GM12878 (cell line): ENCODE measurements at regions not wholly inside any gene's neighbourhood (a gene's known extent, or its start where the extent isn't known, plus 50 kb on each side); places are given as distances from the start of the nearest gene placed in this dataset.

Experiments
- ATAC-seq: fragments of 200-7000 bp; cut with Tn5 transposase; 3 replicates; pipeline ENCODE4 v1.9.1; 2020; ENCODE audit warnings: mild to moderate bottlenecking, moderate library complexity
- BruUV-seq: library from RNA; stranded (reverse); fragments of 400-500 nt; replicated peaks from 2 replicates; lab custom pipeline; 2021; lab: Mats Ljungman, UMichigan
- CTCF ChIA-PET: fragments of 300-600 bp; sonication (Branson Sonifier 250); formaldehyde crosslinking; extraction: SDS; loops from one replicate; lab custom pipeline; 2021; ENCODE audit warnings: inconsistent platforms; lab: Yijun Ruan, JAX
- POLR2A ChIA-PET: fragments of 350-600 bp; formaldehyde crosslinking; extraction: SDS; loops from one replicate; lab custom pipeline; 2021; ENCODE audit warnings: inconsistent platforms; lab: Charles Lee
- RAD21 ChIA-PET: fragments of 300-600 bp; sonication (Branson Sonifier 250); formaldehyde crosslinking; loops from one replicate; lab custom pipeline; 2023; ENCODE audit warnings: antibody characterized with exemption; ENCODE audit not compliant: unreplicated experiment; lab: Charles Lee
- SMC1A ChIA-PET: fragments of 300-600 bp; sonication (Branson Sonifier 250); formaldehyde crosslinking; loops from one replicate; lab custom pipeline; 2023; ENCODE audit not compliant: unreplicated experiment, uncharacterized antibody; lab: Charles Lee
- DNase-seq: peaks from one replicate; pipeline ENCODE4 v3.0.0-alpha.2; 2011; ENCODE audit warnings: low read depth, low spot score
- FAIRE-seq: peaks from 3 replicates; lab custom pipeline; 2011; peaks lifted over from hg19 to GRCh38; lab: Jason Lieb, UNC
- H2AFZ ChIP-seq: 2 replicates; pipeline ENCODE4 v1.6.0; 2011; ENCODE audit warnings: low read depth, low read length, control low read depth; ENCODE audit not compliant: control insufficient read depth
- H3K27ac ChIP-seq: 2 replicates; pipeline ENCODE4 v1.5.1; 2011; ENCODE audit warnings: control low read depth; ENCODE audit not compliant: control insufficient read depth, insufficient read depth
- H3K27me3 ChIP-seq, 2 experiments: replicated peaks in 1 of 2; 2 replicates each; pipeline versions ENCODE4 v1.6.0 to v1.6.1; 2011; ENCODE audit warnings: low read length in 1 of 2; ENCODE audit not compliant: control insufficient read depth in 2 of 2, insufficient read depth in 2 of 2
- H3K36me3 ChIP-seq, 2 experiments: 2 replicates each; pipeline ENCODE4 v1.5.1; 2011; ENCODE audit warnings: low read length in 1 of 2; ENCODE audit not compliant: control insufficient read depth in 2 of 2, insufficient read depth in 2 of 2
- H3K4me1 ChIP-seq: 2 replicates; pipeline ENCODE4 v1.6.1; 2011; ENCODE audit warnings: mild to moderate bottlenecking, low read length, moderate library complexity, mixed read lengths; ENCODE audit not compliant: control insufficient read depth, insufficient read depth
- H3K4me2 ChIP-seq: 2 replicates; pipeline ENCODE4 v1.6.0; 2011; ENCODE audit warnings: control low read depth; ENCODE audit not compliant: control insufficient read depth, insufficient read depth
- H3K4me3 ChIP-seq: fragments of 200-600 bp; sonication (generic); 2 replicates; pipeline ENCODE4 v1.5.1; 2016
- H3K79me2 ChIP-seq: 2 replicates; pipeline ENCODE4 v1.6.0; 2011; ENCODE audit warnings: low read length; ENCODE audit not compliant: control insufficient read depth, insufficient read depth
- H3K9ac ChIP-seq: 2 replicates; pipeline ENCODE4 v1.8.0; 2011; ENCODE audit warnings: low read length, control low read depth, mixed read lengths; ENCODE audit not compliant: control insufficient read depth, insufficient read depth
- H3K9me3 ChIP-seq: replicated peaks from 3 replicates; pipeline ENCODE4 v1.5.1; 2011; ENCODE audit warnings: mild to moderate bottlenecking, low read length; ENCODE audit not compliant: control insufficient read depth, insufficient read depth
- H4K20me1 ChIP-seq: 2 replicates; pipeline ENCODE4 v1.6.0; 2011; ENCODE audit not compliant: control insufficient read depth, insufficient read depth
- CTCF ChIP-seq, 3 experiments: IDR thresholded peaks in 2 of 3; conservative IDR thresholded peaks in 1 of 3; 2 replicates each; pipeline ENCODE4 v1.5.1; 2011; ENCODE audit warnings: low read depth in 3 of 3, low read length in 3 of 3, mild to moderate bottlenecking in 3 of 3, control low read depth in 2 of 3, moderate library complexity in 2 of 3, inconsistent platforms in 1 of 3, mixed read lengths in 1 of 3; ENCODE audit not compliant: control insufficient read depth in 2 of 3, insufficient read depth in 1 of 3; ENCODE audit errors: extremely low read depth in 1 of 3
- LARP7 ChIP-seq: fragments of 450-650 bp; IDR thresholded peaks from 2 replicates; pipeline ENCODE4 v1.6.1; 2017; ENCODE audit warnings: mild to moderate bottlenecking
- STAT1 ChIP-seq: fragments of 450-650 bp; conservative IDR thresholded peaks from 2 replicates; pipeline ENCODE4 v1.6.1; 2014; ENCODE audit warnings: antibody characterized with exemption, mild to moderate bottlenecking
- TCF7 ChIP-seq: IDR thresholded peaks from 2 replicates; pipeline ENCODE4 v1.6.1; 2014; ENCODE audit warnings: antibody characterized with exemption, borderline replicate concordance
- WRNIP1 ChIP-seq: IDR thresholded peaks from 2 replicates; pipeline ENCODE4 v1.6.1; 2011; ENCODE audit warnings: low read depth, low read length, improper control_type of control experiment, borderline replicate concordance
- WGBS: methylation state at CpG from one replicate; pipeline ENCODE4 v1.1.6; 2016; ENCODE audit warnings: low lambda C conversion rate; ENCODE audit not compliant: insufficient replicate concordance, insufficient coverage; ENCODE audit errors: missing lambda C conversion rate; 5-methylcytosine and 5-hydroxymethylcytosine counted together
- in situ Hi-C: fragments of 300-500 bp; cut with MboI; formaldehyde crosslinking; loops from 9 replicates; pipeline ENCODE4 v1.14.3; 2018; ENCODE audit warnings: mixed read lengths
- intact Hi-C: fragments of 100-400 bp; cut with micrococcal nuclease; formaldehyde crosslinking; loops from one replicate; pipeline ENCODE4 v1.14.2; 2022; ENCODE audit not compliant: unreplicated experiment
- TF ChIP-seq, protein P1 (sequence below): fragments of 450-650 bp; IDR thresholded peaks from 2 replicates; pipeline ENCODE4 v1.6.1; 2016; ENCODE audit warnings: mild to moderate bottlenecking

- H3K79me2 ChIP-seq: no peaks in the 10 kb centered on the region
- in situ Hi-C loops: loop anchor here (5.0 kb wide), 1 partner anchor 381 kb away; no protein-coding TSS in a partner anchor
- no peaks in the 10 kb centered on the region for H3K9me3 ChIP-seq
- H2AFZ ChIP-seq: no peak overlapping the region
- H3K36me3 ChIP-seq: no peaks in the 10 kb centered on the region
- ATAC-seq: peak; percentile 75
- POLR2A ChIA-PET: no interaction called here
- SMC1A ChIA-PET: interaction anchor here (0.8 to 2.1 kb wide), 4 partner anchors 379 to 1233 kb away, joined by 3 to 8 read pairs (median 6); no protein-coding TSS in a partner anchor
- no TSS peak for BruUV-seq
- RAD21 ChIA-PET: interaction anchor here (1.1 to 2.0 kb wide), 3 partner anchors 9 to 382 kb away, joined by 3 to 14 read pairs (median 13); no protein-coding TSS in a partner anchor
- 44% methylated on average over 8 of the region's 8 CpGs for WGBS
- no peak overlapping the region for H3K9ac ChIP-seq
- no peak overlapping the region for H3K4me3 ChIP-seq
- no peaks in the 10 kb centered on the region for H3K4me1 ChIP-seq
- no peak overlapping the region for H3K27ac ChIP-seq
- TF ChIP-seq TCF7 (no peak), CTCF (IDR thresholded peaks at IDR 0.05 in 2 of 3, conservative IDR thresholded peaks at IDR 0.05 in 1 of 3; ENCODE audit: control insufficient read depth in 2 of 3, extremely low read depth in 1 of 3, insufficient read depth in 1 of 3, low read depth in 3 of 3, low read length in 3 of 3) (peak in 2 of 3 experiments; percentile 7 to 17; a peak in 1 of 6 replicates), STAT1 (no peak), LARP7 (no peak), WRNIP1 (no peak)
- TF ChIP-seq, protein P1, sequence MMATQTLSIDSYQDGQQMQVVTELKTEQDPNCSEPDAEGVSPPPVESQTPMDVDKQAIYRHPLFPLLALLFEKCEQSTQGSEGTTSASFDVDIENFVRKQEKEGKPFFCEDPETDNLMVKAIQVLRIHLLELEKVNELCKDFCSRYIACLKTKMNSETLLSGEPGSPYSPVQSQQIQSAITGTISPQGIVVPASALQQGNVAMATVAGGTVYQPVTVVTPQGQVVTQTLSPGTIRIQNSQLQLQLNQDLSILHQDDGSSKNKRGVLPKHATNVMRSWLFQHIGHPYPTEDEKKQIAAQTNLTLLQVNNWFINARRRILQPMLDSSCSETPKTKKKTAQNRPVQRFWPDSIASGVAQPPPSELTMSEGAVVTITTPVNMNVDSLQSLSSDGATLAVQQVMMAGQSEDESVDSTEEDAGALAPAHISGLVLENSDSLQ: no peak
- no peak overlapping the region for H3K4me2 ChIP-seq
- H4K20me1 ChIP-seq: no peaks in the 10 kb centered on the region
- CTCF ChIA-PET: interaction anchor here (0.6 to 4.8 kb wide), 23 partner anchors 9 to 1241 kb away, joined by 3 to 31 read pairs (median 5); no protein-coding TSS in a partner anchor
- DNase-seq: no peak
- FAIRE-seq: no peak
- intact Hi-C loops: loop anchor here (2.0 to 10.0 kb wide), 4 partner anchors 226 to 1233 kb away; no protein-coding TSS in a partner anchor
- no peaks in the 10 kb centered on the region for H3K27me3 ChIP-seq
Observed at GRCh38 chr4:64538219-64538618, 129.0 kb upstream of the TECRL start.
